ENCODE measurements at regions not wholly inside any gene's neighbourhood (a gene's known extent, or its start where the extent isn't known, plus 50 kb on each side); places are given as distances from the start of the nearest gene placed in this dataset.
"Not testable (repeated sequence)": the region's sequence is repeated elsewhere in the genome, so short reads cannot be mapped to it uniquely, and the experiment has no call there.

DNA sequence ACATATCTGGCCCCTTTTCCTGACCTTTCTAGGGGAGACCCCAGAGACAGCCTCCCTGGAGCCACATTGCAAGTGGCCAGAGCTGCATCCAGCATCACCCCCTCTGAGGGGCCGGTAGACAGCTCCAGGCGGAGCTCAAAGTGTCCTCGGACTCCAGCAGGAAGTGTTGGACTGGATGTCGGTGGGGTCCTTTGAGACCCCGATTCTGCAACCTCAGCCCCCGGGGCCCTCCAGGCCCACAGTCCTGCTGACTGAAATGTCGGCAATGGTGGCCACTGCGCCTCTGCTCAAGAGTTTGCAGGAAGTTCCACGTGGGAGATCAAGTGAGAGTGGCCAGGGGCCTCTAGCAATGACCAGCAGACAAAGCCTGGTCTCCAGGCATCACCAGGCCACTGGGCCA, 115.9 kb upstream of the FOXD4L5 start:
- no peak overlapping the region for H3K27ac Mint-ChIP-seq (ENCODE audit: unreplicated experiment)
- H3K9me3 Mint-ChIP-seq (ENCODE audit: low read depth) = peaks cover 39% of the 10 kb centered on the region
- TF ChIP-seq, protein P1, sequence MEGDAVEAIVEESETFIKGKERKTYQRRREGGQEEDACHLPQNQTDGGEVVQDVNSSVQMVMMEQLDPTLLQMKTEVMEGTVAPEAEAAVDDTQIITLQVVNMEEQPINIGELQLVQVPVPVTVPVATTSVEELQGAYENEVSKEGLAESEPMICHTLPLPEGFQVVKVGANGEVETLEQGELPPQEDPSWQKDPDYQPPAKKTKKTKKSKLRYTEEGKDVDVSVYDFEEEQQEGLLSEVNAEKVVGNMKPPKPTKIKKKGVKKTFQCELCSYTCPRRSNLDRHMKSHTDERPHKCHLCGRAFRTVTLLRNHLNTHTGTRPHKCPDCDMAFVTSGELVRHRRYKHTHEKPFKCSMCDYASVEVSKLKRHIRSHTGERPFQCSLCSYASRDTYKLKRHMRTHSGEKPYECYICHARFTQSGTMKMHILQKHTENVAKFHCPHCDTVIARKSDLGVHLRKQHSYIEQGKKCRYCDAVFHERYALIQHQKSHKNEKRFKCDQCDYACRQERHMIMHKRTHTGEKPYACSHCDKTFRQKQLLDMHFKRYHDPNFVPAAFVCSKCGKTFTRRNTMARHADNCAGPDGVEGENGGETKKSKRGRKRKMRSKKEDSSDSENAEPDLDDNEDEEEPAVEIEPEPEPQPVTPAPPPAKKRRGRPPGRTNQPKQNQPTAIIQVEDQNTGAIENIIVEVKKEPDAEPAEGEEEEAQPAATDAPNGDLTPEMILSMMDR (IDR thresholded peaks at IDR 0.05) = no peak

DNA sequence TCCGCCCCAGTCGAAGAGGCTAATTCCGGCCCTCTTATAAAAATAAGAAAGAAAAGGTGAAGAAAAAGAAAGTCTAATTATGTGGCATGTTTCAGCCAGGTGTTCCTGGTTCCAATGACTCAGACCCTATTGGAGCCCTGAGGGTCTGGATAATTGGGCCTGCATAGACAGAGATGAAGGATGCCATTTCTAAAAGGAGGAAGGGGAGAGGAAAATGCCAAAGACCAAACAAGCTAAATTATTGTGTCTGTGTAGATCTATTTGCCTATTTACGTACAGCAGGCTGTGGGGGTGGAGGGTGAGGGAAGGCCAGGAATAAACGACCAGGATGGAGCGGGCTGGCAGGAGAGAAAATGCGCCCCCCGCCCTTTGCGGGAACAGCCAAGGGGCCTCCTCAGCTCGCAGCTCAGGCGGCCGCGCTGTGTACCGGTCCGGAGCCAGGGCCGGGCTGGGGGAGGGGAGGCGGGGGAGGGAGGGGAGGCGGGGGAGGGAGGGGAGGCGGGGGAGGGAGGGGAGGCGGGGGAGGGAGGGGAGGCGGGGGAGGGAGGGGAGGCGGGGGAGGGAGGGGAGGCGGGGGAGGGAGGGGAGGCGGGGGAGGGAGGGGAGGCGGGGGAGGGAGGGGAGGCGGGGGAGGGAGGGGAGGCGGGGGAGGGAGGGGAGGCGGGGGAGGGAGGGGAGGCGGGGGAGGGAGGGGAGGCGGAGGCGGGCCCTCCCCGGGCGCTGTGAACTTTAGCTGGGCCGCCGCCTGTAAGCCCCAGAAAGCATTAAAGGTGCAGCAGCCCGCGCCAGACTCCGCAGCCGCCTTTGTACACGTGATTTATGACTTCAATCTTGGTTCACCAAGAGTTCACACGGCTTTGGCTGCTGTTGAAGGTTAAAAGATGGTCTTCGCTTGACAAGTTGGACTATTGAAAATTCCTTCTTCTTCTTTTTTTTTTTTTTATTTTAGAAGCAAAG, 113.0 kb upstream of the FOXD4L5 start:
- H3K4me1 Mint-ChIP-seq (ENCODE audit: low read depth); DNase-seq (ENCODE audit: low spot score): not testable (repeated sequence)

More for the DNA sequence above, 115.9 kb upstream of the FOXD4L5 start:
- Mint-ChIP-seq H3K4me3 (ENCODE audit: unreplicated experiment) (no peak overlapping the region), H3K36me3 (ENCODE audit: low read depth) (peaks cover 2% of the 10 kb centered on the region), H3K4me1 (ENCODE audit: low read depth) (no peaks in the 10 kb centered on the region), H3K27me3 (ENCODE audit: low read depth) (no peaks in the 10 kb centered on the region)
- DNase-seq (ENCODE audit: low spot score) = no peak

DNA sequence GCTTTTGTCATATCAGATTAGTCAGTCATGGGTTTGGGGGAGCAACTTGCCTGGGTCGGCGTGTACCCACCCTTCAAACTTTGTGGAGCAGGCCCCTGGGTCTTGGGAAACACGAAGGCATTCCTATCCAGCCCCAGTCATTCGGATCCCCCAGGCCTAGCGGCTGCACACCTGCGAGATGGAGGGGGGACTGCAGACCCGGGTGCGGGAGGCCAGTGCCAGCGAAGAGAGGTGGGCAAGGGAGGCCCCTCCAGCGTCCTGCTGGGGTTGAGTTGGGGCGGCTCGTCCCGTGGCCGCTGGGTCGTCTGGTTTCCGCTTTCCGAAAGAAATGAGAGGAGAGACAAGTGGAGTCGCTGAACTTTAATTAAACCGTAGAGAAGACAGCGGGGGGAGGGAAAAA, 112.2 kb upstream of the FOXD4L5 start:
- not testable (repeated sequence) for DNase-seq (ENCODE audit: low spot score); H3K4me1 Mint-ChIP-seq (ENCODE audit: low read depth); H3K27me3 Mint-ChIP-seq (ENCODE audit: low read depth); H3K36me3 Mint-ChIP-seq (ENCODE audit: low read depth); H3K4me3 Mint-ChIP-seq (ENCODE audit: unreplicated experiment); H3K27ac Mint-ChIP-seq (ENCODE audit: unreplicated experiment)
- peaks cover 42% of the 10 kb centered on the region for H3K9me3 Mint-ChIP-seq (ENCODE audit: low read depth)

More for the DNA sequence above, 113.0 kb upstream of the FOXD4L5 start:
- H3K9me3 Mint-ChIP-seq (ENCODE audit: low read depth) = peaks cover 39% of the 10 kb centered on the region
- not testable (repeated sequence) for H3K36me3 Mint-ChIP-seq (ENCODE audit: low read depth); H3K4me3 Mint-ChIP-seq (ENCODE audit: unreplicated experiment); H3K27ac Mint-ChIP-seq (ENCODE audit: unreplicated experiment); H3K27me3 Mint-ChIP-seq (ENCODE audit: low read depth)

DNA sequence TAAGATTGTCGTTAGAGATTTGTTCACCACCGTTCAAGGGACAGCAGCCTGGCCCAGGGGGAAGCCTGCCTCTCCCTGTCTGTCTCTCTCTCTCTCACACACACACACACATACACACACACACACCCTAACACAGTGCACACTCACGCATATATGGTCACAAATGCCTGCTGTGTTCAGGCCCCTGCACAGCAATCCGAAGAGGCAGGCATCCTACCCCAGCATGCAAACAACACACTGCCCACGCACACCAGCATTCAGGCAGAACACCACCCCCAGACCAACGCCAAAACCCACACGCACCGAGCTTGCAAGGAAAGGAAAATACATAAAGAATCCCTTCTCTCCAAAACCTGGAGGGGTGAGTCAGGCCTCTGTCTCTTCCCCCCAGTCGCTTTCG, 111.6 kb upstream of the FOXD4L5 start:
- not testable (repeated sequence) for H3K4me1 Mint-ChIP-seq (ENCODE audit: low read depth); H3K27ac Mint-ChIP-seq (ENCODE audit: unreplicated experiment); H3K36me3 Mint-ChIP-seq (ENCODE audit: low read depth); H3K4me3 Mint-ChIP-seq (ENCODE audit: unreplicated experiment); DNase-seq (ENCODE audit: low spot score); H3K27me3 Mint-ChIP-seq (ENCODE audit: low read depth)
- peaks cover 39% of the 10 kb centered on the region for H3K9me3 Mint-ChIP-seq (ENCODE audit: low read depth)

DNA sequence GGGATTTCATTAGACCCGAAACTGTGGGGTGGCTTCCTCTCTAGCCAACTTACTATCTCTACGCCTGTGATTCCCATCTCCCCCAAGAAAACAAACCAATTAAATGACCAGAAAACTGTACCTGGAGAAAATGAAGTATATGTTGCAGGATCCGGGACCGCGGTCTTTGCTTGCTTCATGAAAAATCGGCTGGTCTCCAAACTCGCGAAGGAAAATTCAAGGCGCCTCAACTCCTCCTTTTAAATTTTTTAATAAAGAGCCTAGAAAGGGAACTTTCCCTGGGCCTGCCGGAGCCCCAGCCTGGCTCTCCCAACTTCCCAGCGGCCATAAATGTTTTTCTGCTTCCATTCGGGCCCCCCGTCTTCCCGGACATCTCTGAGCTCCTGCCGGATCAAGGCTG, 110.8 kb upstream of the FOXD4L5 start:
- DNase-seq (ENCODE audit: low spot score); H3K27me3 Mint-ChIP-seq (ENCODE audit: low read depth); H3K4me3 Mint-ChIP-seq (ENCODE audit: unreplicated experiment); H3K27ac Mint-ChIP-seq (ENCODE audit: unreplicated experiment); H3K4me1 Mint-ChIP-seq (ENCODE audit: low read depth); H3K36me3 Mint-ChIP-seq (ENCODE audit: low read depth): not testable (repeated sequence)
- H3K9me3 Mint-ChIP-seq (ENCODE audit: low read depth) = peaks cover 44% of the 10 kb centered on the region

DNA sequence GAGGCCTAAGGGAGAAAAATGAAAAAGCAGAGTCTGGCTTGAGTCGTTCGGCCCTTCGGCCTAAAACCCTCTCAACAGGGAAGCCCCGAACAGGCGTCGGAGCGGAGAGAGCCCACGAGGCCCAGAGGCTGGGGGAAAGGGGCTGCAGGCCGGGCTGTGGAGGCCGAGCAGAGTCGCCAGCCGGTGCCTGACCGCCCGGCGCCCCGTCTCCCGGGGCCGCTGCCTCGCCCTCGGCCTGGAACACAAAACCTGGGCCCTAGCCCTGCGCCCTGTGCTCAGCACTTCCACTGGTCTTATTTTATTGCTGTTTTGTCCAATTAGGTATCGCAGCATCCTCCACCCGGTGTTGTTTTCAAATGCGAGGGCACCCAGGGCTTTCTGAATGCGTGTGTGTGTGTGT, 110.1 kb upstream of the FOXD4L5 start:
- H3K4me3 Mint-ChIP-seq (ENCODE audit: unreplicated experiment); H3K27me3 Mint-ChIP-seq (ENCODE audit: low read depth): not testable (repeated sequence)
- peaks cover 43% of the 10 kb centered on the region for H3K9me3 Mint-ChIP-seq (ENCODE audit: low read depth)

DNA sequence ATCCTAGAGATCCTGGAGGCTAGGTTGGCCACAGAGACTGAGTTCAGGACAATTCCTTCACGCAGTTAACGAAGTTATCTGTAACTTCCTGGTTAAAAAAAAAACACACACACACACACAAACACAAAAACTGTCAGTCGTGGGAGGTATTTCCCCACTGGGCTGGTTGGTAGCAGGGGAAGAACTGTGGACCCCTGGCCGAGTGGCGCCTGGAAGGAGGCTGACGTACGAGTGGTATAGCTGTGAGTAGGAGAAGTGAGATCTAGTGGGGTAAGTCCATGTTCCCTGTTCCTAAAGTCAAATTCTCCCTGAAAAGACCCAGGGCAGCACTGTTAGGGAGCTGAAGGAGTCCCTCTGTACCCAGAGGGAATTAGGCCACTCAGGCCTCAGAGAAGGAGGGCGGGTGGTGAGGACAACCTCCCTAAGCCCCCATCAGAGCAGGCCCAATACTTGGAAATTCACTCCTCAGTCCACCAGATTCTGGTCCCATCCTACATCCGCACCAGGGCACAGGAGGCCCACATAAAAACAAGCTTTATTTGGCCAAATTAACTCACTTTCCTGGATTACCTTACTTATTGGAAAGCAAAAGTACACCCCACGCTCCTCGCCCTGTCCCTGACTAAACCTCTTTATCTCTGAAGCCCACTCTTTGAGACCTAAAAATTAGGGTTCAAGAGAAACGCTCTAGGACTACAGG, 108.3 kb upstream of the FOXD4L5 start:
- H3K9me3 Mint-ChIP-seq (ENCODE audit: low read depth) = peaks cover 42% of the 10 kb centered on the region
- H3K27ac Mint-ChIP-seq (ENCODE audit: unreplicated experiment); DNase-seq (ENCODE audit: low spot score); H3K36me3 Mint-ChIP-seq (ENCODE audit: low read depth); H3K27me3 Mint-ChIP-seq (ENCODE audit: low read depth); H3K4me1 Mint-ChIP-seq (ENCODE audit: low read depth); H3K4me3 Mint-ChIP-seq (ENCODE audit: unreplicated experiment): not testable (repeated sequence)

More for the DNA sequence above, 110.1 kb upstream of the FOXD4L5 start:
- not testable (repeated sequence) for H3K27ac Mint-ChIP-seq (ENCODE audit: unreplicated experiment); H3K36me3 Mint-ChIP-seq (ENCODE audit: low read depth); DNase-seq (ENCODE audit: low spot score); H3K4me1 Mint-ChIP-seq (ENCODE audit: low read depth)

DNA sequence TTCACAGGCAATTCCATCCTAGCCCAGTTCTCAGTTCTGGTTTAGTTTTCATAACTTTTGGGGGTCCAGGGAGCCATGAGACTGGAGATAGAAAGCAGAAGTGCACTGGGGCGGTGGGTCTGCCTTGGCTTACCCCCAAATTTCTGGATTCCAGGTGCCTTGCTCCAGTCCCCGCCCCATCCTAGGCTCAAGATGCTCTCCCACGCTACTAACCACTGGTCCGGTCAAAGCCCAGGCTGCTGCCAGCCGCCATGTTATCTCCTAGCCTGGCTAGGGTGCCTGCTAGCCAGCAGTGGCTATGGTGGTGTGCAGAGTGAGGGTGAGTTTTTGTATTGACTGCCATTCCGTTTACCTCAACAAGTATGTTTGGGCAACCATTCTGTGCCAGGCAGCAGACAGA, 107.6 kb upstream of the FOXD4L5 start:
- DNase-seq (ENCODE audit: low spot score); H3K27me3 Mint-ChIP-seq (ENCODE audit: low read depth); H3K4me3 Mint-ChIP-seq (ENCODE audit: unreplicated experiment); H3K27ac Mint-ChIP-seq (ENCODE audit: unreplicated experiment); H3K36me3 Mint-ChIP-seq (ENCODE audit: low read depth); H3K4me1 Mint-ChIP-seq (ENCODE audit: low read depth): not testable (repeated sequence)
- H3K9me3 Mint-ChIP-seq (ENCODE audit: low read depth) = peaks cover 39% of the 10 kb centered on the region

DNA sequence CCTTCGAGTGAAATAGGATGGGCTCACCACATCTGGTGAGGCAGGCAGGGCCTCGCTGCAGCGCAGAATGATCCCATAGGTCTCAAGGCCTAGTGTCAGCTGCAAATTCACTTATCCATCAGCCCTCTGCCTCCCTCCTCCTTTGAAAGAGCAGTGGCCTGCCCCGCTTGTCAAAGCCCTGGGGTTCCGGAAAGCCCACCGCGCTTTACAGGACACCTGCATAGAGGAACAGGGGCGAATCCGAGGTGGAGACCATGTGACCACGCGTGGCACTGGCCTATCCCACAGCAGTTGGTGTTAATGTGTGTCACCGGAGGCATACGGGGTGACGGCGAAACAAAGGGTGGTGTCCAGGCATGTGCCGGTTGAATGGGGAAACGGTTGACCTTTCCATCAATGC, 104.7 kb upstream of the FOXD4L5 start:
- H3K27ac Mint-ChIP-seq (ENCODE audit: unreplicated experiment); H3K27me3 Mint-ChIP-seq (ENCODE audit: low read depth); H3K4me3 Mint-ChIP-seq (ENCODE audit: unreplicated experiment); H3K4me1 Mint-ChIP-seq (ENCODE audit: low read depth); H3K36me3 Mint-ChIP-seq (ENCODE audit: low read depth): not testable (repeated sequence)
- peak; percentile 100 for DNase-seq (ENCODE audit: low spot score)
- peaks cover 38% of the 10 kb centered on the region for H3K9me3 Mint-ChIP-seq (ENCODE audit: low read depth)

DNA sequence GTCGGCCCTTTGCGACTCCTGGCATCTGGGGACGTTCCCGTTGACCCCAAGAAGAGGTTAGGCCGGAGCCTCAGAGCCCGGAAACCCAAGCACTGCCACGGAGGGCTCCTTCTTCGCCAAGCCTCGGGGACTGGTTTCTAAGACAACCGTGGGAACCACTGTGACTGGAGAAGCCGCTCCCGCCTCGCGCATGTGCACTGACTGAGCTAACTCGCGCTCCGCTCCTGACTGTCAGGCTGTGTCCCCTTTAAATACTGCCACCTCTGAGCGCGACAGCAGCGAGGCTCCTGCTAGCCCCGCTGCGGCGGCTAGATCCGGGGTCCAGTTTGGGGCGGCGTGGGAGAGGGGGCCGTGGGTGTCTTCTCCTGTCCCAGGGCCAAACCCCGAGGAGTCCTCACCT, 104.2 kb upstream of the FOXD4L5 start:
- H3K36me3 Mint-ChIP-seq (ENCODE audit: low read depth); DNase-seq (ENCODE audit: low spot score); H3K27ac Mint-ChIP-seq (ENCODE audit: unreplicated experiment); H3K27me3 Mint-ChIP-seq (ENCODE audit: low read depth); H3K4me3 Mint-ChIP-seq (ENCODE audit: unreplicated experiment); H3K4me1 Mint-ChIP-seq (ENCODE audit: low read depth): not testable (repeated sequence)
- peaks cover 36% of the 10 kb centered on the region for H3K9me3 Mint-ChIP-seq (ENCODE audit: low read depth)

DNA sequence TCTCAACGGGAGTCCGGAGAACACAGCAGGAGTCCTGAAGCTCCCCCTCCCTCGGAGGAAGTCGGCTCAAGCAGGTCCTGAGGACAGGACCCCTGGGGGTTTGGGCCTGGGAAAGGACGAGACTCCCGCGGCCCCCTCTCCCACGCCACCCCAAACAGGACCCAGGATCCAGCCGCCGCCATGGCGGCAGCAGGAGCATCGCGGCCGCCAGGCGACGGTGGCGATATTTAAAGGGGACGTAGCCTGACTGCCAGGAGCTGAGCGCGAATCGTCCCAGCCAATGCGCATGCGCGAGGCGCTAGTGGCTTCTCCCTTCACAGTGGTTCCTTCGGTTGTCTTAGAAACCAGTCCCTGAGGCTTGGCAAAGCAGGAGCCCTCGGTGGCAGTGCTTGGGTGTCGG, 101.7 kb upstream of the FOXD4L5 start:
- peak overlapping the region; percentile 64 for H3K4me3 Mint-ChIP-seq (ENCODE audit: unreplicated experiment)

DNA sequence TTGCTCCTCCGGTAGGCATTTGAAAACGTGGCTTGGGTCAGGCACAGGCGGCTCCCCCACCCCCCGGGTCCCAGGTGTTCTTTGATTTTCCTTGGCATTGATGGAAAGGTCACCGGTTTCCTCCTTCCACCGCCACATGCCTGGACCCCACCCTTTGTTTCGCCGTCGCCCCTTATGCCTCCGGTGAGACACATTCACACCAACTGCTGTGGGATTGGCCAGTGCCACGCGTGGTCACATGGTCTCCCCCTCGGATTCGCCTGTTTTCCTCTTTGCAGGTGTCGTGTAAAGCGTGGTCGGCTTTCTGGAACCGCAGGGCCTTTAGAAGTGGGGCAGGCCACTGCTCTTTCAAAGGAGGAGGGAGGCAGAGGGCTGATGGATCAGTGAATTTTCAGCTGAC, 101.2 kb upstream of the FOXD4L5 start:
- H3K4me3 Mint-ChIP-seq (ENCODE audit: unreplicated experiment); H3K27me3 Mint-ChIP-seq (ENCODE audit: low read depth); H3K27ac Mint-ChIP-seq (ENCODE audit: unreplicated experiment); DNase-seq (ENCODE audit: low spot score); H3K36me3 Mint-ChIP-seq (ENCODE audit: low read depth); H3K4me1 Mint-ChIP-seq (ENCODE audit: low read depth): not testable (repeated sequence)
- peaks cover 29% of the 10 kb centered on the region for H3K9me3 Mint-ChIP-seq (ENCODE audit: low read depth)

More for the DNA sequence above, 101.7 kb upstream of the FOXD4L5 start:
- H3K36me3 Mint-ChIP-seq (ENCODE audit: low read depth); H3K27ac Mint-ChIP-seq (ENCODE audit: unreplicated experiment); DNase-seq (ENCODE audit: low spot score); H3K4me1 Mint-ChIP-seq (ENCODE audit: low read depth); H3K27me3 Mint-ChIP-seq (ENCODE audit: low read depth): not testable (repeated sequence)
- H3K9me3 Mint-ChIP-seq (ENCODE audit: low read depth) = peaks cover 30% of the 10 kb centered on the region
